GM06990 (cell line): ENCODE measurements at regions not wholly inside any gene's neighbourhood (a gene's known extent, or its start where the extent isn't known, plus 50 kb on each side); places are given as distances from the start of the nearest gene placed in this dataset.

ENCODE experiments used
- DNase-seq: peaks from one replicate; pipeline ENCODE4 v3.0.0-alpha.2; 2011; ENCODE audit not compliant: insufficient read length; ENCODE audit errors: extremely low read depth
- H3K27me3 ChIP-seq: replicated peaks from 2 replicates; pipeline ENCODE4 v1.6.0; 2011; ENCODE audit warnings: low read length; ENCODE audit not compliant: control insufficient read depth, insufficient read depth
- H3K36me3 ChIP-seq: 2 replicates; pipeline ENCODE4 v1.5.1; 2011; ENCODE audit warnings: low read length; ENCODE audit not compliant: control insufficient read depth, insufficient read depth
- H3K4me3 ChIP-seq: replicated peaks from 2 replicates; pipeline ENCODE4 v1.5.1; 2011; ENCODE audit warnings: low read depth, mild to moderate bottlenecking, control low read depth, low read length
- CTCF ChIP-seq: IDR thresholded peaks from 2 replicates; pipeline ENCODE4 v1.5.1; 2011; ENCODE audit warnings: low read length, control low read depth, mild to moderate bottlenecking, inconsistent platforms; ENCODE audit not compliant: insufficient read depth, poor library complexity, severe bottlenecking

DNA sequence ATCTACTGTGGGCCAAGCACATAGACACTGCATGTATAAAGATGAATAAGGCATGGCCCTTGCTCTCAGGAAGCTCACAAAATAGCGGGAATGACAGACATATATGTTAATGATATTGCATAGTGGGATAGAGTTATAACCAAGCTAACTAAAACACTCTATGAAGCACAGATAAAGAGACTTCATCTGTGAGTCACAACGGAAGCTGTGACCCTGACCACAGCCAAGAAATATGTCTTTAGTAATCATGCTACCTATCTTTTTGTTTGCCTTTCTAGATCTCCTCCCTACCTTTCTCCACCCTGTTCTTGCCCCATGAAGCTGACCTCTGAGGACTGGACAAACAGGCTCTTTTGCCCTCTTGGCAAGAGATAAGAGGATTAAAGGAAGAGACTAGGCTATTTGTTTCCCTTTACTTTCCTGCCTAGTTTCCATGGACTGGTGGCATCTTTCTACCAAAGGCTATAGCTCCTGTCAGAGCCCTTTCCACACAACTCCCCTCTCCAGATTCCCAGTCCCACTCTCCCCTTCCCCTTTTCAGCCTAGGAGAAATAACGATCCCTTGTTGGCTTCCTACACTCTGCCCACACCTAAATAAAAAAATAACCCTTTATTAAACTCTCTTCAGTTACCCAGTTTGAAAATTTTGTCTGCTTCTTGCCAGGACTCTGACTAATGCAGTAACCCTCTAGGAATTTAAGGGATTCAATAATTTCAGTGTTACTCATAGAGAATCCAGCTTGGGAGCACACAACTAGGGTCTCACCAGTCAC, 504.9 kb upstream of the MARCKS start:
- TF ChIP-seq CTCF = no peak
- H3K36me3 ChIP-seq = no peaks in the 10 kb centered on the region
- no peak for DNase-seq
- no peak overlapping the region for H3K4me3 ChIP-seq
- H3K27me3 ChIP-seq = no peaks in the 10 kb centered on the region

- no peak overlapping the region for H3K4me3 ChIP-seq
- no peak for TF ChIP-seq CTCF
- no peak for DNase-seq
- H3K27me3 ChIP-seq = no peaks in the 10 kb centered on the region
- no peaks in the 10 kb centered on the region for H3K36me3 ChIP-seq
Observed at GRCh38 chr6:113352831-113353230, 504.3 kb upstream of the MARCKS start.

DNA sequence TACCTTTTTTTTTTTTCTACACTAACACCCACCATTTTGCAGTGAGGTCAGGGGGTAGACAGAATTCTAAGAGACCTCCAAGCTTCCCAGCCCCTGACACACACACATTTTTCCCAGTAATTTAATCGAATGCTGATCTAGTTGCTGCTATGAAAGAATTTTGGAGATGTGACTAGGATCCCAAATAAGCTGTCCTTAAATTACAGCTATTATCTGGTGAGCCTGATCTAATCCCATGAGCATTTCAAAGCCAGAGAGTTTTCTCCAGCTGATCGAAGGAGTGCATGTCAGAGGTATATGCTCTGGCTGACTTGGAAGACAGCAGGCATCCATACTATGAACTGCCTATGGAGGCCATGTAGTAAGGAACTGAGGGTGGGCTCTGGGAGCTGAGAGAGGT, 503.8 kb upstream of the MARCKS start:
- Histone ChIP-seq H3K27me3 (no peaks in the 10 kb centered on the region), H3K36me3 (no peaks in the 10 kb centered on the region), H3K4me3 (no peak overlapping the region)
- DNase-seq = no peak
- no peak for TF ChIP-seq CTCF

- DNase-seq = no peak
- Histone ChIP-seq H3K27me3 (no peaks in the 10 kb centered on the region), H3K36me3 (no peaks in the 10 kb centered on the region), H3K4me3 (no peak overlapping the region)
- no peak for TF ChIP-seq CTCF
Observed at GRCh38 chr6:113354204-113354895, 502.8 kb upstream of the MARCKS start.

DNA sequence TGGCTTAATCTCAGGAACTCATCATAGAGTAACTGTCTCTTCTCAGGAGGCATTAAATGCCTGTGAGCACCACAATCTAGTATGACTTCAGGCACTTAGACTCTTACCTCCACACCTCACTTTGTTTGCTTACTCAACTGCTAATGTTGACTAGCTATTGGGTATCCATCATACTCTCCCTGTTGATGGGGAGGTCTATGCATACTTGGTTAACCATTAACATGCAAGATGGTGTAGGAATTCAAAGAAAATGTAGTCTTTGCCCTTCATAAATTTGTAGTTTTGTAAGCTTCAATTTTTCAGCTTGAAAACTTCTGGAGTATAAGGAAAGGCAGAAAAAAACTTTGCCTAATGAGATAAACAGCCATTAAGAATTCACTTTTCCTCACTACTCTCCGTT, 501.0 kb upstream of the MARCKS start:
- no peak for TF ChIP-seq CTCF
- H3K27me3 ChIP-seq = no peaks in the 10 kb centered on the region
- no peak overlapping the region for H3K4me3 ChIP-seq
- H3K36me3 ChIP-seq = no peaks in the 10 kb centered on the region
- DNase-seq = no peak
